GM08714 (cell line): ENCODE measurements at regions not wholly inside any gene's neighbourhood (a gene's known extent, or its start where the extent isn't known, plus 50 kb on each side); places are given as distances from the start of the nearest gene placed in this dataset.

Source experiments
- H3K4me3 ChIP-seq: fragments of 200-500 bp; sonication (Bioruptor generic); 2 replicates; pipeline ENCODE4 v1.5.1; 2014; ENCODE audit warnings: mild to moderate bottlenecking, low read length, inconsistent platforms
- ZNF274 ChIP-seq: IDR thresholded peaks from 2 replicates; pipeline ENCODE4 v1.6.1; 2012; ENCODE audit warnings: mild to moderate bottlenecking, low read depth, low read length

DNA sequence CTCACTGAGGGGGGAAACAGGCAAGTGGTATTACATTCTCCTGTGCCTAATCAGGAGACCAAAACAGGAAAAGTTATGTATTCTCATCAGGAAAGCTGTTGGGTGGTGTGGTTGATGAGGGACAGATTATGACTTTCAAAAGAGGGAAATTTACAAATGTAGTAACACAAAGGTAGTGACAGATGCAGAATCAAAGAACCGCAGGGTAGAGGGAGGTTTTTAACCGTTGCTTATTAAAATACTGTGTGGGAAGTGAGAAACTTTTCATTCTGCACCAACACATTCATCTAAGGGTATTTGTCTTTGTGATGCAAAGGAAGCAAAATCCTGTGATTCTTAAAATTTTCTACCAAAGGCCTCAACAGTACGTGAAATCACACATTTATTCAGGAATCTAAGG lies 288.2 kb upstream of the MAN1A1 start:
- TF ChIP-seq ZNF274, result no peak
- H3K4me3 ChIP-seq, result no peak overlapping the region

DNA sequence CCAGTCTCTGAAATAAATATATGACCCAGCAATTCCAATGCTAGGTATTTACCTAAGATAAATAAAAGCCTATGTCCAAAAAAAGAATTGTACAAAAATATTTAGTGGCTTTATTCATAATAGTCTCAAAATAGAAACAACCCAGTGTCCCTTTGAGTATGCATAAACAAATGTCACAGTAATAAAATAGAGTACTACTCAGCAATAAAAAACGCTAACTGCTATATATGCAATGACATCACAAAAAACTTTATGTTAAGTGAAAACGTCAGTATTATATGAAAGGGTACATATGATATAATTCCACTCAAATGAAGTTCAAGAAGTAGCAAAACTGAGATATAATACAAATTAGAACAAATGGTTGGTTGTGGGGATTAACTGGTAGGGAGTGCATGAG lies 286.5 kb upstream of the MAN1A1 start:
- no peak overlapping the region for H3K4me3 ChIP-seq
- no peak for TF ChIP-seq ZNF274

DNA sequence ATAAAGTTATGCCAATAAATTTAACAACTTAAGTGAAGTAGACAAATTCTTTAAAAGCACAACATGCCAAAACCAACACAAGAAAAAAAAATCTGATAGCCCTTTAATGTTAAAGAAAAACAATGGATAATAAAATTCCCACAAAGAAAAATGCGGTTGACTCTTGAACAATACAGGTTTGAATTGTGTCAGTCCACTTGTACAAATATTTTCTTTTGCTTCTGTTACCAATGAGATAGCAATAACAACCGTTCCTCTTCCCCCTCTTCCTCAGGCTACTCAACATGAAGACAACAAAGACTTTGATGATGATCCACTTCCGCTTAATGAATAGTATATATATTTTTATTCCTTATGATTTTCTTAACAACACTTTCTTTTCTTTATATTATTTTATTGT lies 283.9 kb upstream of the MAN1A1 start:
- TF ChIP-seq ZNF274, result no peak
- H3K4me3 ChIP-seq, result no peak overlapping the region

DNA sequence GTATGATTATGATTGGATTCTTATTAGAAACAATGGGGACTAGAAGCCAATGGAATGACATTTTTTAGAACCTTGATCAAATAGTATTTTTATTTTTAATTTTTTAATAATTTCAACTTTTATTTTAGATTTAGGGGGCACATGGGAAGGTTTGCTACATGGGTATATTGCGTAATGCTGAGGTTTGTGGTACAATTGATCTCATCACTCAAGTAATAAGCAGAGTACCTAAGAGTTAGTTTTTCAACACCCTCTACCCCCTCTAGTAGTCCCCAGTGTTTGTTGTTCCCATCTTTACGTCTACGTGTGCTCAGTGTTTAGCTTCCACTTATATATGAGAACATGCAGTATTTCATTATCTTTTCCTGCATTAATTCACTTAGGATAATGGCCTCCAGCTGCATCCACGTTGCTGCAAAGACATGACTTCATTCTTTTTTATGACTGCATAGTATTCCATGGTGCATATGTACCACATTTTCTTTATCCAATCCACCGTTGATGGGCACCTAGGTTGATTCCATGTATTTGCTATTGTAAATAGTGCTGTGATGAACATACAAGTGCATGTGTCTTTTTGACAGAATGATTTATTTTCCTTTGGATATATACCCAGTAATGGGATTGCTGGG lies 281.1 kb upstream of the MAN1A1 start:
- no peak for TF ChIP-seq ZNF274
- no peak overlapping the region for H3K4me3 ChIP-seq

GRCh38 chr6:119628691-119629594 lies 279.4 kb upstream of the MAN1A1 start:
- H3K4me3 ChIP-seq, result no peak overlapping the region
- no peak for TF ChIP-seq ZNF274

DNA sequence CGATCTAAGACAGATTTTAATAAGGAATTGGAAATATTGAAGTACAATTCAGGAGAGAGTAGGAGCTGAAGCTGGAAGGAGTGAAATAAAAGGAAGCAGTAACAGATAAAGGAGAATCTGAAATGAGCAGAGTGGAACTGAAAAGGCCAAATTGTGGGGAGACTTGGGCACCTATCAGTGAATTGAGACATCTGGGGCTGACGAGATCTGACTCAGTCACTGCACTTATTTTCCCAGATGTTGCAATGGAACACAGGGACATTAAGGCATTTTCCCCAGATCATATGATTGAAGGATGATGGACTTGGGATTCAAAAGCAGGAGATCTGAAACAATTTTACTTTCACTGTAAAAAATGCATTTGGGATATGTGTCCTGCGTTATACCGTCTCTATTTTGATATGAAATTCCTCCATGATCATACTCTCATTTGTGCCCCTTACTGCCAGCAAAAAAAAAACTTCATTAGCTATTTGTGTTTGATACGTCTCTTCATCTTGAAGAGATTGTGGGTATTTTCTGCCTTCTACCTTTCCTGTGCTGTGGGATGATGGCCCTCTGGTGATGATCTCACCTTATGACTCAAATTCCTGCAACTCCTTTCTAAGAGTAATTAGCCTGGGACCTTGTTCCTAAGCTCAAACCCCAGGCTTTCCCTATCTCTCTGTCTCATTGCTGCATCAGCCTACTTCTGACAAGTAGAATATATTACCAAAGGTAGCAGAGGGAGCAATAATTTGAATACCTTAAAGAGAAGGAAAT lies 278.5 kb upstream of the MAN1A1 start:
- no peak overlapping the region for H3K4me3 ChIP-seq
- TF ChIP-seq ZNF274, result no peak

GRCh38 chr6:119626884-119627619 lies 277.5 kb upstream of the MAN1A1 start:
- H3K4me3 ChIP-seq, result no peak overlapping the region
- TF ChIP-seq ZNF274, result no peak

DNA sequence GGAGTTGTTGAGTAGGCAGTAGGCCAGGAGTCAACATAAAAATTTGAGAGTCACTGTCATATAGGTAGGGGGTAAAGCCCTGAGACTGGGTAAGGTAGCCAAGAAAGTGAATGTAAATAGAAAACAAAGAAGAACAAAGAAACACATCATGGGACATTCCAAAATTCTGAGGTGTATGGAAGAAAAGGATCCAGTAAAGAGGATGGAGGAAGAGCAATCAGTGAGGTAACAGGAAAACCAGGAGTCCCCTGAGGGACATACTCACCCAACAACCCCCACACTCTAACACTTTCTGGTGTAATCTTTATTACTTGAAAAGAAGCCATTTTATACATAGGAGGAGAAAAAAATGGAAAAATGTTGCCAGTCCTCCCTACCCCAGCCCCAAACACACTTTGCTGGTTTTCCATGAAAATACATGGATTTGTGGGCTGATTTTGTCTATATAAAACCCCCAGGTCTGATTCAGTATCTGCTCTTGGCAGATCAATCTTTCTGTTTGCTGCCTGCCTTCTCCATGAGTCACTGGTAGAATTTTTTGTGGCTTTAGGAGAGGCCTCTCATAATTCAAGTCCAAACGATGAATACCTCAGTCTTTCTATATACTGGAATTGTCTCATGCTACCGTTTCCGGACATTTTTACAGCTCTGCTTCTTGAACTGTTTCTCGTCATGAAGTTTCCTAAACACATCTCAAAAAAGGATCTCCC lies 271.4 kb upstream of the MAN1A1 start:
- TF ChIP-seq ZNF274, result no peak

DNA sequence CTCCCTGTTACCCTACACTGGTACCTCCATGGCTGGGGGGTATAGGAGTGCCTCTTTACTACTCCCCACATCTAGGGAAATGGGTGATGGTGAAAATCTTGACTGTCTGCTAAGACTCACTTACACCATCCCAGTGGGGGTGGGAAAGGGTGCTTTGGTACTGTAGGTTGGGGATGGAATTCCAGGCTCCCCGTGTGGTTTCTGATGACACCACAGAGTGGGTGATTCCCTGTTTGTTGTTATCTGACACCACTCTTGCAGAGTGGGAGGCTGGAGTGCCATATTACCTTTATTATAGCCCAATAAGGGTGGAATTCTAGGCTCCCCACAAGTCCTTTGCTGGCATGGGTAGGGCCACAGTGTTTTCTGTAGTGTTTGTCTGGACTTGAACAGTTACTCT lies 264.6 kb upstream of the MAN1A1 start:
- H3K4me3 ChIP-seq, result no peak overlapping the region
- TF ChIP-seq ZNF274, result no peak

More for the DNA sequence above, 271.4 kb upstream of the MAN1A1 start:
- no peak overlapping the region for H3K4me3 ChIP-seq

DNA sequence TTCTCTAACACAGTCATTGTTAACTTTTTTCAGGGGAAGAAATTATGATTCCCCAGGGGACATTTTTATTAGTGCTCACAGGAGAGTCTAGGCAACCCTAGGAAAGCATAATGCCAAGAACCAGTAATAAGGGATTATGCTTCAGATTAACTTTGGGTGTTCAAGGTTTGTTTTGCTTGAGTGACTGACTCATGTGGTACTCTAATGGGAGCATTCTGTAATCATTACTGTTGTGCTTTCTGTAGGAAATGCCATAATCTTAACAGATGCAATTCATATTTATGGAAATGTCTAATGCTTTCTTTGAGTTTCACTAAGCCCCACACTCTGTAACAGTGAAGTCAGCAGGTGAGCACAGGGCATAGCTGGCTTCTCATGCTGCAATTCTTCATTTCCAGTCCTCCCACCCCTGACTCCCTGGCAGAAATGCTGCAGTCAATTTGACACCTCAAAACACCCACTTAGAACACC lies 263.4 kb upstream of the MAN1A1 start:
- no peak overlapping the region for H3K4me3 ChIP-seq
- no peak for TF ChIP-seq ZNF274

DNA sequence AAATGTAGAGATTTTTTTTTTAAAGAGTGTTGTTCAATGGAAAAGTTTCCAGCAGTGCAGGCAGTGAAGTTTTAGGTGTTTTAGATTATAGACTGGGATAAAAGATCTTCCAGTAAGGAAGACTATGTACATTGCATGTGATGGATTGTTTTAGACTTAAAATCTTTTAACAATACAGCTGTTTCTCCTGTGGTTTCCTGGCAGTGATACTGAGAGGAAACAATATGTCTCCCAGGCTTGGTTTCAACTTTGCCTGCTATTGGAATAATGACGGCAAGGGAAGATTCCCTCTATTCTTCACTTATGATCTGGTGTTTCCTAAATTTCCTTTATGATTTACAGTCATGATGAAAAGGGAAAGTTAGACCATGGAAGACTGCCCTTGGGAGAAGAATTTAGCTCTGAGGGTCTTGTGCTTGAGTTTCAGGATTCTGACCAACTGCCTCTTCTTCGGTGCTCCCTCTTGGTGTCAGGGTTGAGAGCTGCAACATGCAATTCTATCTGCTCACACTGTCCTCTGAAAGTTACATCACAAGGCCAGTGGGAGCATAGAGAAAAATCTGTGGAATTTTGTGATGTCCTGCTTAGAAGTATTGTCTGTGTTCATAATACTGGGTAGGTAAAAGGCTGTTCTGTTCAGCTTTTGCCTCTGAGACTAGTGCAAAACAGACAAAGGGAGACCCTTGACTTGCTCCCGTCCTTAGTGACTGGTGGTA lies 262.8 kb upstream of the MAN1A1 start:
- no peak for TF ChIP-seq ZNF274
- H3K4me3 ChIP-seq, result no peak overlapping the region

DNA sequence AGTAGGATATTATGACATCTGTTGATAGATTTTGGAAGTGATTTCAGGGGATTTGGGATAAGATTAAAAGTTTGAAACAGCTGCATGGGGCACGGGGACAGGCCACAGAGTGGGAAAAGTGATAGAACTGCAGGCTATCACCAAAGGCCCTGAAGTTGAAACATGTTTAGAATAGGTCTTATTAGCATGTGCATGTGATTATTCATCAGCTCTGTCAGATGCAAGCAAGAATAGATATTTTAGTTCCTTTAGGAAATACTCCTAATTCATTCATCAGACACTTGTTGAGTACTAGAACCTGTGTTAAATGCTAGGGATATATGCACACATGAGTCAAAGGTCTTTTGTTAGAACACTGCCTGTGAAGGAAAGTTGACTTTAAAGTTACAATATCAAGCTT lies 261.2 kb upstream of the MAN1A1 start:
- no peak overlapping the region for H3K4me3 ChIP-seq
- TF ChIP-seq ZNF274, result no peak

GRCh38 chr6:119610265-119610664 lies 260.7 kb upstream of the MAN1A1 start:
- TF ChIP-seq ZNF274, result no peak
- no peak overlapping the region for H3K4me3 ChIP-seq
